Nephron (organoid): ENCODE measurements at regions not wholly inside any gene's neighbourhood (a gene's known extent, or its start where the extent isn't known, plus 50 kb on each side); places are given as distances from the start of the nearest gene placed in this dataset.

Experiments
- H3K27ac Mint-ChIP-seq, 3 experiments: 2 replicates each; pipeline ENCODE4 v1.8.0; 2020; ENCODE audit warnings: mixed read lengths in 3 of 3, mild to moderate bottlenecking in 2 of 3, moderate library complexity in 1 of 3
- H3K27me3 Mint-ChIP-seq: 2 replicates; pipeline ENCODE4 v1.8.0; 2021; ENCODE audit warnings: low read depth, mild to moderate bottlenecking, moderate library complexity, mixed read lengths
- H3K36me3 Mint-ChIP-seq: 2 replicates; pipeline ENCODE4 v1.8.0; 2020; ENCODE audit warnings: low read depth, mixed read lengths
- H3K4me1 Mint-ChIP-seq: 2 replicates; pipeline ENCODE4 v1.8.0; 2020; ENCODE audit warnings: mixed read lengths
- H3K4me3 Mint-ChIP-seq, 3 experiments: 2 replicates each; pipeline ENCODE4 v1.8.0; 2020; ENCODE audit warnings: mild to moderate bottlenecking in 3 of 3, mixed read lengths in 3 of 3, moderate library complexity in 2 of 3
- H3K9me3 Mint-ChIP-seq: 2 replicates; pipeline ENCODE4 v1.8.0; 2020; ENCODE audit warnings: mixed read lengths
- TF ChIP-seq, protein P1 (sequence below), 3 experiments: fragments of 200-600 bp; sonication (generic); IDR thresholded peaks; one replicate each; pipeline ENCODE4 v1.5.0; 2021; ENCODE audit warnings: antibody characterized with exemption in 3 of 3; ENCODE audit not compliant: unreplicated experiment in 3 of 3

DNA sequence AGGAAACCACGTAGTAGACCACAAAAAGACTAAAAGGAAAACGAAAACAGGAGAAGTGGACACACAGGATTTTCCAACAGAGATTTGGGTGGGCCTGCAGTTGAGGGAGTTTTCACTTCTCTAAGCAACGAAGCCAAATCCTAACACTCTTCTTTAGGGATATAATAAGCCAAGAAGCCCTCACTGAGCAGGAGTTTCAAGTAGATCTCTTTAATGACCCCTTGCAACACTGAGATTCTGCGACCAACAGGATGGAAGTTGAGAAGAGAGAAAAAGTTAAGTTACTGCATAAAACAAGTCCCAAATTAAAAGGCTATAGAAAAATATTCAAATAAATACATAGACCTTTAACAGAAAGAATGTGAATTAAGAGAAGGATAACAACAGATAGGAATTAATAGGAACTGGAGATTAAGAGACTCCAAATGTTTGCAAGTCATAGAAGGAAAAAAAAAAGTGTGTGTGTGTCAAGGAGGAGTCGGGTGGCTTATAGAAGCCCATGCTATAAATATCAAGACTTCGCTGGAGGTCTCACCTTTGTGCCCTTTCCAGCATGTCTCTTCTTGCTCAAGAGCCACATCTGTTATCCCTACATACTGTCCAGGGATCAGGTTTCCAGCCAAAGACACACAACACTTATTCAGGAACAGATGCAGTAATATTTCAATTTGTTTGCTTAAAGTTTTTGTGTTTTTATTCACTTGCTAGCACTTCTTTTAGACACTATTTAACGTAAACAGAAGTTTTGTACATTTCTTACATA lies 69.4 kb upstream of the ARHGAP28 start:
- TF ChIP-seq, protein P1, sequence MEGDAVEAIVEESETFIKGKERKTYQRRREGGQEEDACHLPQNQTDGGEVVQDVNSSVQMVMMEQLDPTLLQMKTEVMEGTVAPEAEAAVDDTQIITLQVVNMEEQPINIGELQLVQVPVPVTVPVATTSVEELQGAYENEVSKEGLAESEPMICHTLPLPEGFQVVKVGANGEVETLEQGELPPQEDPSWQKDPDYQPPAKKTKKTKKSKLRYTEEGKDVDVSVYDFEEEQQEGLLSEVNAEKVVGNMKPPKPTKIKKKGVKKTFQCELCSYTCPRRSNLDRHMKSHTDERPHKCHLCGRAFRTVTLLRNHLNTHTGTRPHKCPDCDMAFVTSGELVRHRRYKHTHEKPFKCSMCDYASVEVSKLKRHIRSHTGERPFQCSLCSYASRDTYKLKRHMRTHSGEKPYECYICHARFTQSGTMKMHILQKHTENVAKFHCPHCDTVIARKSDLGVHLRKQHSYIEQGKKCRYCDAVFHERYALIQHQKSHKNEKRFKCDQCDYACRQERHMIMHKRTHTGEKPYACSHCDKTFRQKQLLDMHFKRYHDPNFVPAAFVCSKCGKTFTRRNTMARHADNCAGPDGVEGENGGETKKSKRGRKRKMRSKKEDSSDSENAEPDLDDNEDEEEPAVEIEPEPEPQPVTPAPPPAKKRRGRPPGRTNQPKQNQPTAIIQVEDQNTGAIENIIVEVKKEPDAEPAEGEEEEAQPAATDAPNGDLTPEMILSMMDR (IDR thresholded peaks at IDR 0.05; ENCODE audit: unreplicated experiment in 3 of 3): no peak
- H3K4me3 Mint-ChIP-seq: peak overlapping the region in 1 of 3 experiments; percentile 24
- peaks cover 58% of the 10 kb centered on the region for H3K4me1 Mint-ChIP-seq
- peak overlapping the region; percentile 2 to 73 (median 65) for H3K27ac Mint-ChIP-seq
- H3K27me3 Mint-ChIP-seq: no peaks in the 10 kb centered on the region
- H3K36me3 Mint-ChIP-seq: no peaks in the 10 kb centered on the region
- H3K9me3 Mint-ChIP-seq: no peaks in the 10 kb centered on the region

DNA sequence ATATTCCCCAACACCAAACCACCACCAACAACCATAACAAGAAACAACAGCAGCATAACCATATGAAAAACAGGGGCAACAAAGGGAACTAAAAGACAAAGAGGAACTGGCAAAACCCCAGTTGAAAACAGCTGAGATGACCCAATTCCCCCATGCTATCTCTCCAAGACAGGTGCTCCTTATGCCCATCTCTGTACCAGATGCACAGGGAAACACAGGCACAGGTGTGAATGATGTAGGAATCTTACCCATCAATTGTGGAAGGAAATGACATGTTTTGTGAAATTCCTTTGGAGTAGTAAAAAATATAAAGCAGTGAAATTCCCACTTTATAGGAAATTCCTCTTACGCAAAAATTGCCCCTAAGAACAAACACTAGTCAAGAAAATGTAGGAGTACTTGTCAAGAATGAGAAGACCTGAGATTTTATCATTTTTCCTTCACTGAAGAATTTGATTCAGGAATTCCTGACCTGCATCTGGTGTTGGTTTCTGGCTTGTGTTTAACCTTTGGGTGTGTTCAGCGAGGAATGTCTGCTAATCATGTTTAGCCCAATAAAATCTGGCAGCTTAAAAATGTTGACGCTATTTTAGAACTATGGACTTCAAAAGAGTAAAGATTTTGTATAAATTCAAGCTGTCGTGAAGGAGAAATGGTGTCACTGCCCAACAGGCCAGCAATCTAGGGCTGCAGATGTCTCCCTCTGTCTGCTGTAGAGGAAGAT lies 67.7 kb upstream of the ARHGAP28 start:
- Mint-ChIP-seq H3K27ac (peak overlapping the region; percentile 24 to 78 (median 69)), H3K9me3 (no peaks in the 10 kb centered on the region), H3K27me3 (no peaks in the 10 kb centered on the region), H3K4me3 (peak overlapping the region in 1 of 3 experiments; percentile 56), H3K4me1 (peaks cover 59% of the 10 kb centered on the region), H3K36me3 (no peaks in the 10 kb centered on the region)
- TF ChIP-seq, protein P1 (IDR thresholded peaks at IDR 0.05; ENCODE audit: unreplicated experiment in 3 of 3): no peak

DNA sequence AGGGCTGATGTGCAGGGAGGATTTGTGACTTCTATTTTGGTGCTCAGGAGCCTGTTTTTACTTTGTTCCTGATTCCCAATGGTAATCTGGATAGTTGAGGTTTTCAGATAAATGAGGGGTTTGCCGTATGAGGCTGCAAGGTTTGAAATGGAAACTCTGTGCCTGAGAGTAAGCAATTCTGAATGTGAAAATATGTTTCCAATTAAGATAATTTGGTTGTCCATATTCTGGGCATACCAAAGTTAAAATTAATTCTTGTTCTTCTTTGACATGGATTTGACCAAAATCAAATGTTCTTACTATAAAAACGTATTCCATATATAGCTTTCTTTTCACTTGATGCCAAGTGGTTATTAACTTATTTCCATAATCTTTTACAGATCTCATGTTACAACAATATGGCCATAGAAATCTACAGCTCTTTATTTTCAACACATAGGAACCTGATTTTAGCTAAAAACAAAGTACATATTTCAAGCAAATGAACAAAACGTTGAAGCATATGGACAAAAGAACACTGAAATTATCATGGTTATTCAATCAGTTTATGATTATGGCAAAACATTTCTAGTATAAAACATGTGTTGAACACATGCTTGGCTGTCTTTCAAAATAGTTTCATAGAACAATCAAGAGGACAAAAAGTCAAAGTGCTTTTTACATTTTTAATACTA lies 63.4 kb upstream of the ARHGAP28 start:
- no peak overlapping the region for H3K4me3 Mint-ChIP-seq
- H3K4me1 Mint-ChIP-seq: peaks cover 50% of the 10 kb centered on the region
- peak overlapping the region; percentile 22 to 96 (median 91) for H3K27ac Mint-ChIP-seq
- H3K9me3 Mint-ChIP-seq: no peaks in the 10 kb centered on the region
- TF ChIP-seq, protein P1 (IDR thresholded peaks at IDR 0.05; ENCODE audit: unreplicated experiment in 3 of 3): no peak
- H3K36me3 Mint-ChIP-seq: no peaks in the 10 kb centered on the region
- no peaks in the 10 kb centered on the region for H3K27me3 Mint-ChIP-seq

DNA sequence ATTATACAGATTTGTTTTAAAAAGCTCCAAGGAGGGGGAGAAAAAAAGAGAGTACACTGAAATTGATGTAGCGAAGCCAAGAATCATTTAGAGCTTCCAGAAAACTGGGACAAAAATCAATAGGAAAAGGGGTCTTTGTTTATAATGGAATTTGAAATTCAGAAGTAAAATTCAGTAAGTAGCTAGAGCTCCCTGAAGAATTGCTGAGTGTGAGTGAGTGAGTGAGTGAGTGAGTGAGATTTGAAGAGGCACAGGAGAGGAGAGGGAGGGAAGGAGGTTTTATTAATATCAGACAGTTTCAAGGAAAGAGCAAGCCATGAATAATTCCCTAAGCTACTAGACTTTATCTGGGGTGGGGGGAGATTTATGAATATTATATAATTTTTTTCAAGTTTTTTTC lies 60.7 kb upstream of the ARHGAP28 start:
- Mint-ChIP-seq H3K27me3 (no peaks in the 10 kb centered on the region), H3K9me3 (no peaks in the 10 kb centered on the region), H3K36me3 (no peaks in the 10 kb centered on the region)

DNA sequence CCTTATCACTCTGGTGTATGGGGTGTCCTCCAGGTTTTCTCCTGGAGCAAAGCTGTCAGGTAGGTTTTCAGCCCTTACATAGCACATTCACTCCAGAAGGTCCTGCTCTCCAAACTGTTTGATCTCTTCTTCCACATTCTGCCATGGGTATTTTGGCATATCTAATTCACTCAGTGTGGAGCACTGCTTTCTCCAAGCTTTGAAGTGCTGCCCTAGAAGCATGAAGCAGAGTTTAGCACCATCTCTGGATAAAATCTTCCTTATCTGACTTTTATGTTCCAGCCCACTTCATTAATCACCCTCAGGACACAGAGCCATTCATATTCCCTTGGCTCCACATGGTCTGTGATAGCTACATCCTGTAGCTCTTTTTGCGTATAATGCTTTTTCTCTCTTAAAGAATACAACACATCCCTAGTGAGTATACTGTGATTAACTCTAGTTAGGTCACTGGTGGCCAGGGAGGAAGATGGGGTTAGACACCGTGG lies 56.7 kb upstream of the ARHGAP28 start:
- Mint-ChIP-seq H3K27ac (peak overlapping the region; percentile 72 to 75 (median 73)), H3K36me3 (no peaks in the 10 kb centered on the region), H3K9me3 (peaks cover 5% of the 10 kb centered on the region), H3K27me3 (no peaks in the 10 kb centered on the region), H3K4me1 (peaks cover 18% of the 10 kb centered on the region), H3K4me3 (no peak overlapping the region)
- TF ChIP-seq, protein P1 (IDR thresholded peaks at IDR 0.05; ENCODE audit: unreplicated experiment in 3 of 3): no peak

More for the DNA sequence above, 60.7 kb upstream of the ARHGAP28 start:
- TF ChIP-seq, protein P1 (IDR thresholded peaks at IDR 0.05; ENCODE audit: unreplicated experiment in 3 of 3): no peak
- H3K27ac Mint-ChIP-seq: peak overlapping the region in 2 of 3 experiments; percentile 53 to 64
- no peak overlapping the region for H3K4me3 Mint-ChIP-seq
- peaks cover 38% of the 10 kb centered on the region for H3K4me1 Mint-ChIP-seq
